SU-DHL-6 (cell line): ENCODE measurements at regions not wholly inside any gene's neighbourhood (a gene's known extent, or its start where the extent isn't known, plus 50 kb on each side); places are given as distances from the start of the nearest gene placed in this dataset.
"Not testable (repeated sequence)": the region's sequence is repeated elsewhere in the genome, so short reads cannot be mapped to it uniquely, and the experiment has no call there.

Experiments used
- CTCF ChIP-seq: fragments of 200-600 bp; sonication (generic); IDR thresholded peaks from one replicate; pipeline ENCODE4 v1.5.1; 2017; ENCODE audit warnings: antibody characterized with exemption, mild to moderate bottlenecking, low read length, moderate library complexity; ENCODE audit not compliant: insufficient read depth, poor library complexity, severe bottlenecking
- EZH2phosphoT487 ChIP-seq: fragments of 200-600 bp; sonication (generic), shearing (Covaris generic); conservative IDR thresholded peaks from 2 replicates; pipeline ENCODE4 v1.6.1; 2018; ENCODE audit warnings: mild to moderate bottlenecking, antibody characterized with exemption, low read length, moderate library complexity, mixed read lengths

GRCh38 chr5:72676831-72677230 lies 139.6 kb upstream of the TNPO1 start:
- not testable (repeated sequence) for TF ChIP-seq CTCF, EZH2phosphoT487
